ENCODE measurements at regions not wholly inside any gene's neighbourhood (a gene's known extent, or its start where the extent isn't known, plus 50 kb on each side); places are given as distances from the start of the nearest gene placed in this dataset.

GRCh38 chr10:59586407-59586891 is 123.2 kb downstream of the SLC16A9 start:
- H3K36me3 ChIP-seq (ENCODE audit: insufficient read depth, low read length) = no peaks in the 10 kb centered on the region
- no peaks in the 10 kb centered on the region for H3K9me3 ChIP-seq (ENCODE audit: low read length)
- H3K4me1 ChIP-seq (ENCODE audit: insufficient read depth, low read length, severe bottlenecking) = no peaks in the 10 kb centered on the region
- H3K9me2 ChIP-seq (ENCODE audit: low read depth, low read length) = no peaks in the 10 kb centered on the region
- no peaks in the 10 kb centered on the region for H3K27me3 ChIP-seq (ENCODE audit: insufficient read depth, low read length)
- no peak overlapping the region for H3K4me3 ChIP-seq (ENCODE audit: low read depth, low read length, poor library complexity, severe bottlenecking)
- no peak overlapping the region for H3K9ac ChIP-seq (ENCODE audit: low read length)
- no peaks in the 10 kb centered on the region for H4K20me1 ChIP-seq (ENCODE audit: insufficient read depth, low read length)
- H3F3A ChIP-seq (ENCODE audit: insufficient read depth, low read length) = no peaks in the 10 kb centered on the region
- H3K27ac ChIP-seq (ENCODE audit: low read depth, low read length, poor library complexity, severe bottlenecking) = no peak overlapping the region
- H3K79me2 ChIP-seq (ENCODE audit: insufficient read depth, low read length) = no peaks in the 10 kb centered on the region
- TF ChIP-seq CTCF (IDR thresholded peaks at IDR 0.05; ENCODE audit: low read length) = no peak
- no peak overlapping the region for H2AFZ ChIP-seq (ENCODE audit: low read length)
- no peak overlapping the region for H3K4me2 ChIP-seq (ENCODE audit: low read length)

GRCh38 chr10:59585046-59585700 is 124.5 kb downstream of the SLC16A9 start:
- H3K4me2 ChIP-seq (ENCODE audit: low read length) = no peak overlapping the region
- H3K27ac ChIP-seq (ENCODE audit: low read depth, low read length, poor library complexity, severe bottlenecking) = no peak overlapping the region
- no peak overlapping the region for H2AFZ ChIP-seq (ENCODE audit: low read length)
- H3K79me2 ChIP-seq (ENCODE audit: insufficient read depth, low read length) = no peaks in the 10 kb centered on the region
- H3F3A ChIP-seq (ENCODE audit: insufficient read depth, low read length) = no peaks in the 10 kb centered on the region
- no peaks in the 10 kb centered on the region for H3K9me2 ChIP-seq (ENCODE audit: low read depth, low read length)
- H3K9me3 ChIP-seq (ENCODE audit: low read length) = no peaks in the 10 kb centered on the region
- H3K27me3 ChIP-seq (ENCODE audit: insufficient read depth, low read length) = no peaks in the 10 kb centered on the region
- no peaks in the 10 kb centered on the region for H4K20me1 ChIP-seq (ENCODE audit: insufficient read depth, low read length)
- no peaks in the 10 kb centered on the region for H3K36me3 ChIP-seq (ENCODE audit: insufficient read depth, low read length)
- H3K4me3 ChIP-seq (ENCODE audit: low read depth, low read length, poor library complexity, severe bottlenecking) = no peak overlapping the region
- no peak overlapping the region for H3K9ac ChIP-seq (ENCODE audit: low read length)
- TF ChIP-seq EZH2 (IDR thresholded peaks at IDR 0.05; ENCODE audit: borderline replicate concordance, low read length) (no peak), CTCF (IDR thresholded peaks at IDR 0.05; ENCODE audit: low read length) (no peak)
- H3K4me1 ChIP-seq (ENCODE audit: insufficient read depth, low read length, severe bottlenecking) = no peaks in the 10 kb centered on the region

- Histone ChIP-seq H3K9me3 (ENCODE audit: low read length) (no peaks in the 10 kb centered on the region), H2AFZ (ENCODE audit: low read length) (no peak overlapping the region), H3K9ac (ENCODE audit: low read length) (no peak overlapping the region)
Measured at GRCh38 chr10:59582780-59583179, 126.9 kb downstream of the SLC16A9 start.

More at GRCh38 chr10:59582780-59583179, 126.9 kb downstream of the SLC16A9 start:
- no peak overlapping the region for H3K4me3 ChIP-seq (ENCODE audit: low read depth, low read length, poor library complexity, severe bottlenecking)
- no peaks in the 10 kb centered on the region for H3K36me3 ChIP-seq (ENCODE audit: insufficient read depth, low read length)
- no peaks in the 10 kb centered on the region for H3K4me1 ChIP-seq (ENCODE audit: insufficient read depth, low read length, severe bottlenecking)
- H3K4me2 ChIP-seq (ENCODE audit: low read length) = no peak overlapping the region
- TF ChIP-seq CTCF (IDR thresholded peaks at IDR 0.05; ENCODE audit: low read length) = no peak
- TF ChIP-seq EZH2 (IDR thresholded peaks at IDR 0.05; ENCODE audit: borderline replicate concordance, low read length) = no peak
- no peak overlapping the region for H3K27ac ChIP-seq (ENCODE audit: low read depth, low read length, poor library complexity, severe bottlenecking)
- no peaks in the 10 kb centered on the region for H3K27me3 ChIP-seq (ENCODE audit: insufficient read depth, low read length)
- H3K9me2 ChIP-seq (ENCODE audit: low read depth, low read length) = no peaks in the 10 kb centered on the region
- H3F3A ChIP-seq (ENCODE audit: insufficient read depth, low read length) = no peaks in the 10 kb centered on the region
- H3K79me2 ChIP-seq (ENCODE audit: insufficient read depth, low read length) = no peaks in the 10 kb centered on the region
- no peaks in the 10 kb centered on the region for H4K20me1 ChIP-seq (ENCODE audit: insufficient read depth, low read length)

Data from OCI-LY1 (cell line).